ENCODE measurements at regions not wholly inside any gene's neighbourhood (a gene's known extent, or its start where the extent isn't known, plus 50 kb on each side); places are given as distances from the start of the nearest gene placed in this dataset.

- no peak for TF ChIP-seq SP1 (IDR thresholded peaks at IDR 0.05; ENCODE audit: low read depth, low read length)
- TF ChIP-seq EP300 (IDR thresholded peaks at IDR 0.05; ENCODE audit: borderline replicate concordance in 1 of 2, low read depth in 2 of 2, low read length in 2 of 2), result no peak
- no peak for TF ChIP-seq EZH2 (IDR thresholded peaks at IDR 0.05; ENCODE audit: low read depth, low read length, severe bottlenecking)
- TF ChIP-seq CTBP2 (IDR thresholded peaks at IDR 0.05; ENCODE audit: borderline replicate concordance, insufficient read depth, insufficient read length, low read length), result no peak
- TF ChIP-seq POLR2A (IDR thresholded peaks at IDR 0.05; ENCODE audit: control extremely low read depth in 1 of 2, low read depth in 2 of 2, low read length in 2 of 2), result no peak
- TF ChIP-seq KDM4A (IDR thresholded peaks at IDR 0.05; ENCODE audit: low read depth, low read length, severe bottlenecking), result no peak
- no peak for TF ChIP-seq RBBP5 (IDR thresholded peaks at IDR 0.05; ENCODE audit: borderline replicate concordance, low read depth, low read length)
These were observed 209.8 kb downstream of the ENC1 start (continued) for GRCh38 chr5:74430631-74431289.
